ENCODE measurements at regions not wholly inside any gene's neighbourhood (a gene's known extent, or its start where the extent isn't known, plus 50 kb on each side); places are given as distances from the start of the nearest gene placed in this dataset.

DNA sequence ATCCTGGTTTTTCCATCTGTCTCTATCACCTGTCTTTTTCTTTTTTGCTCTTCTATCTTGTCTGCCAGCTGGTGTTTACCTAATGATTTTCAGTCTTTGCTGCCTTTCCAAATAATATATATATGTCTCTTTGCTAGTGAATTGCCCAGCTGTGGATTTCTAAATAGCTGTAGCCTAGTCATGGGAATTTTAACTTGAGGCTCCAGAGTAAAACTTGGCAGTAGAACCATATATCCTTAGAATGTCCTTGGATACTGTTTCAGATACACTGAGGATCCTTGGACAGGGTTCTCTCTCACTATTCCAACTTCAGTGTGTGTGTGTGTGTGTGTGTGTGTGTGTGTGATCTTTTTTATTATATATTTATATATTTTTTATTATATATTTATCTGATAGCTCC is 2285.3 kb downstream of the LRRC4C start:
- Histone ChIP-seq H4K5ac (ENCODE audit: insufficient read length, low read depth, low read length) (no peak overlapping the region), H4K91ac (ENCODE audit: insufficient read length, low read depth, low read length) (no peak overlapping the region), H3K18ac (ENCODE audit: insufficient read length, low read depth, low read length) (no peak overlapping the region), H3K23me2 (ENCODE audit: insufficient read length, low read depth, low read length, poor library complexity, severe bottlenecking) (no peaks in the 10 kb centered on the region), H3K4me1 (ENCODE audit: insufficient read depth, low read length) (no peaks in the 10 kb centered on the region), H2BK12ac (ENCODE audit: insufficient read length, low read depth, low read length) (no peak overlapping the region), H3K27me3 (ENCODE audit: insufficient read depth, low read length) (no peaks in the 10 kb centered on the region), H2BK20ac (ENCODE audit: low read depth, low read length, poor library complexity, severe bottlenecking) (no peak overlapping the region), H3K27ac (ENCODE audit: insufficient read length, low read depth, low read length) (no peak overlapping the region), H3K56ac (ENCODE audit: insufficient read length, low read depth, low read length) (no peak overlapping the region), H3K4me2 (ENCODE audit: insufficient read depth, insufficient read length, low read length) (no peak overlapping the region), H3K9me3 (ENCODE audit: control insufficient read depth, low read depth, low read length) (no peaks in the 10 kb centered on the region), H2AK5ac (ENCODE audit: insufficient read length, low read length) (no peak overlapping the region), H3K14ac (ENCODE audit: insufficient read depth, low read length) (no peak overlapping the region), H3K4ac (ENCODE audit: low read depth, low read length) (no peak overlapping the region), H4K20me1 (ENCODE audit: control insufficient read depth, insufficient read depth, insufficient read length) (no peaks in the 10 kb centered on the region), H3K79me2 (ENCODE audit: insufficient read depth, low read length) (no peaks in the 10 kb centered on the region), H2AFZ (ENCODE audit: low read length) (no peak overlapping the region), H3K79me1 (ENCODE audit: insufficient read depth, low read depth, low read length, poor library complexity, severe bottlenecking) (no peaks in the 10 kb centered on the region), H3T11ph (ENCODE audit: low read length) (no peak overlapping the region), H2BK5ac (ENCODE audit: insufficient read length, low read length) (no peak overlapping the region), H2BK15ac (ENCODE audit: low read depth, low read length) (no peak overlapping the region), H3K9ac (ENCODE audit: extremely low read depth, insufficient read length, low read length) (no peak overlapping the region), H2BK120ac (ENCODE audit: low read depth, low read length, poor library complexity, severe bottlenecking) (no peak overlapping the region), H4K8ac (replicated peaks; ENCODE audit: insufficient read length, low read depth, low read length) (no peak overlapping the region), H3K23ac (ENCODE audit: insufficient read length, low read depth, low read length) (no peak overlapping the region)
- DNase-seq = no peak
- Mint-ChIP-seq H3K27ac (no peak overlapping the region), H3K27me3 (ENCODE audit: low read depth) (no peaks in the 10 kb centered on the region), H3K9me3 (no peaks in the 10 kb centered on the region), H3K4me1 (no peaks in the 10 kb centered on the region), H3K4me3 (no peak overlapping the region), H3K36me3 (ENCODE audit: insufficient read depth in 1 of 3, low read depth in 3 of 3) (no peaks in the 10 kb centered on the region)
- TF ChIP-seq, protein P1, sequence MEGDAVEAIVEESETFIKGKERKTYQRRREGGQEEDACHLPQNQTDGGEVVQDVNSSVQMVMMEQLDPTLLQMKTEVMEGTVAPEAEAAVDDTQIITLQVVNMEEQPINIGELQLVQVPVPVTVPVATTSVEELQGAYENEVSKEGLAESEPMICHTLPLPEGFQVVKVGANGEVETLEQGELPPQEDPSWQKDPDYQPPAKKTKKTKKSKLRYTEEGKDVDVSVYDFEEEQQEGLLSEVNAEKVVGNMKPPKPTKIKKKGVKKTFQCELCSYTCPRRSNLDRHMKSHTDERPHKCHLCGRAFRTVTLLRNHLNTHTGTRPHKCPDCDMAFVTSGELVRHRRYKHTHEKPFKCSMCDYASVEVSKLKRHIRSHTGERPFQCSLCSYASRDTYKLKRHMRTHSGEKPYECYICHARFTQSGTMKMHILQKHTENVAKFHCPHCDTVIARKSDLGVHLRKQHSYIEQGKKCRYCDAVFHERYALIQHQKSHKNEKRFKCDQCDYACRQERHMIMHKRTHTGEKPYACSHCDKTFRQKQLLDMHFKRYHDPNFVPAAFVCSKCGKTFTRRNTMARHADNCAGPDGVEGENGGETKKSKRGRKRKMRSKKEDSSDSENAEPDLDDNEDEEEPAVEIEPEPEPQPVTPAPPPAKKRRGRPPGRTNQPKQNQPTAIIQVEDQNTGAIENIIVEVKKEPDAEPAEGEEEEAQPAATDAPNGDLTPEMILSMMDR (conservative IDR thresholded peaks at IDR 0.05) = no peak
